Fibroblast of mammary gland (primary cell): ENCODE measurements at regions not wholly inside any gene's neighbourhood (a gene's known extent, or its start where the extent isn't known, plus 50 kb on each side); places are given as distances from the start of the nearest gene placed in this dataset.

Source experiments
- DNase-seq: peaks from one replicate; pipeline ENCODE4 v3.0.0-alpha.2; 2010; ENCODE audit warnings: low read depth
- H3K4me3 ChIP-seq: 2 replicates; pipeline ENCODE4 v1.5.1; 2011; ENCODE audit warnings: low read depth, mild to moderate bottlenecking, low read length, moderate library complexity; ENCODE audit not compliant: control insufficient read depth
- CTCF ChIP-seq: conservative IDR thresholded peaks from 2 replicates; pipeline ENCODE4 v1.5.1; 2011; ENCODE audit warnings: low read depth, low read length, inconsistent platforms; ENCODE audit not compliant: control insufficient read depth, insufficient read depth

GRCh38 chr10:118412932-118413331 is 70.8 kb upstream of the FAM204A start:
- H3K4me3 ChIP-seq = no peak overlapping the region
- no peak for TF ChIP-seq CTCF
- no peak for DNase-seq

- H3K4me3 ChIP-seq = no peak overlapping the region
- TF ChIP-seq CTCF = no peak
These were observed 70.1 kb upstream of the FAM204A start for GRCh38 chr10:118412132-118412760.

GRCh38 chr10:118409295-118409694 is 67.2 kb upstream of the FAM204A start:
- no peak for TF ChIP-seq CTCF
- no peak for DNase-seq
- H3K4me3 ChIP-seq = no peak overlapping the region

More at GRCh38 chr10:118412132-118412760, 70.1 kb upstream of the FAM204A start:
- no peak for DNase-seq

- no peak for DNase-seq
- no peak for TF ChIP-seq CTCF
- no peak overlapping the region for H3K4me3 ChIP-seq
These were observed 66.1 kb upstream of the FAM204A start for GRCh38 chr10:118408181-118408580.

GRCh38 chr10:118407777-118408176 is 65.7 kb upstream of the FAM204A start:
- no peak for DNase-seq
- H3K4me3 ChIP-seq = no peak overlapping the region
- TF ChIP-seq CTCF = no peak

- no peak for TF ChIP-seq CTCF
- H3K4me3 ChIP-seq = no peak overlapping the region
- DNase-seq = no peak
These were observed 64.9 kb upstream of the FAM204A start for GRCh38 chr10:118407026-118407425.

GRCh38 chr10:118405928-118406327 is 63.8 kb upstream of the FAM204A start:
- no peak overlapping the region for H3K4me3 ChIP-seq
- no peak for TF ChIP-seq CTCF
- peak; percentile 2 for DNase-seq
